ENCODE measurements at regions not wholly inside any gene's neighbourhood (a gene's known extent, or its start where the extent isn't known, plus 50 kb on each side); places are given as distances from the start of the nearest gene placed in this dataset. TPM values are rescaled to one million over a fixed set of nuclear protein-coding genes. Genes with fewer than 3 reads are reported as not detected.
"Not testable (repeated sequence)": the region's sequence is repeated elsewhere in the genome, so short reads cannot be mapped to it uniquely, and the experiment has no call there.

- no peak for TF ChIP-seq CTCF (IDR thresholded peaks at IDR 0.05; ENCODE audit: insufficient read depth, low read length)
- no peak overlapping the region for H3K4me3 ChIP-seq (ENCODE audit: low read depth, low read length)
- DNase-seq (ENCODE audit: low read depth), result peak; percentile 11
Observed at GRCh38 chr6:106724848-106725247, 95.5 kb downstream of the QRSL1 start.

- no peak for TF ChIP-seq CTCF (IDR thresholded peaks at IDR 0.05; ENCODE audit: insufficient read depth, low read length)
- H3K4me3 ChIP-seq (ENCODE audit: low read depth, low read length), result no peak overlapping the region
Observed at GRCh38 chr6:106724337-106724736, 95.0 kb downstream of the QRSL1 start.

GRCh38 chr6:106723419-106723818 lies 94.0 kb downstream of the QRSL1 start:
- not testable (repeated sequence) for DNase-seq (ENCODE audit: low read depth); H3K4me3 ChIP-seq (ENCODE audit: low read depth, low read length)

More at GRCh38 chr6:106724337-106724736, 95.0 kb downstream of the QRSL1 start:
- DNase-seq (ENCODE audit: low read depth), result no peak

- DNase-seq (ENCODE audit: low read depth); H3K4me3 ChIP-seq (ENCODE audit: low read depth, low read length): not testable (repeated sequence)
Observed at GRCh38 chr6:106721189-106721588, 91.8 kb downstream of the QRSL1 start.

Small RNA genes in the stretch of these regions (small RNA-seq; reads per million reads assigned to genes)
- not detected for gene MIR587
- gene RNU6-117P, result not detected
